HG03135 (cell line): ENCODE measurements at regions not wholly inside any gene's neighbourhood (a gene's known extent, or its start where the extent isn't known, plus 50 kb on each side); places are given as distances from the start of the nearest gene placed in this dataset.

Experiments used
- ATAC-seq: cut with Tn5 transposase; IDR thresholded peaks from one replicate; pipeline ENCODE4 v1.9.1; 2021; ENCODE audit warnings: mild to moderate bottlenecking, moderate library complexity; ENCODE audit not compliant: unreplicated experiment

GRCh38 chrX:147693511-147693910 is 218.2 kb upstream of the FMR1 start:
- ATAC-seq = no peak

- no peak for ATAC-seq
Observed at GRCh38 chrX:147699061-147699460, 212.7 kb upstream of the FMR1 start.

GRCh38 chrX:147710301-147710700 is 201.4 kb upstream of the FMR1 start:
- no peak for ATAC-seq

- ATAC-seq = no peak
Observed at GRCh38 chrX:147733369-147733768, 178.3 kb upstream of the FMR1 start.

GRCh38 chrX:147735364-147735763 is 176.4 kb upstream of the FMR1 start:
- no peak for ATAC-seq

GRCh38 chrX:147736045-147736444 is 175.7 kb upstream of the FMR1 start:
- no peak for ATAC-seq

GRCh38 chrX:147737690-147738089 is 174.0 kb upstream of the FMR1 start:
- ATAC-seq = no peak

- no peak for ATAC-seq
Observed at GRCh38 chrX:147738265-147738664, 173.5 kb upstream of the FMR1 start.

GRCh38 chrX:147739196-147739595 is 172.5 kb upstream of the FMR1 start:
- ATAC-seq = no peak

- ATAC-seq = no peak
Observed at GRCh38 chrX:147741776-147742175, 169.9 kb upstream of the FMR1 start.

GRCh38 chrX:147749308-147749707 is 162.4 kb upstream of the FMR1 start:
- ATAC-seq = no peak

GRCh38 chrX:147757750-147758149 is 154.0 kb upstream of the FMR1 start:
- ATAC-seq = no peak

GRCh38 chrX:147763131-147763530 is 148.6 kb upstream of the FMR1 start:
- ATAC-seq = no peak

- ATAC-seq = no peak
Observed at GRCh38 chrX:147764868-147765267, 146.9 kb upstream of the FMR1 start.

- ATAC-seq = no peak
Observed at GRCh38 chrX:147770858-147771257, 140.9 kb upstream of the FMR1 start.

- ATAC-seq = no peak
Observed at GRCh38 chrX:147776988-147777387, 134.7 kb upstream of the FMR1 start.

GRCh38 chrX:147779173-147779572 is 132.5 kb upstream of the FMR1 start:
- no peak for ATAC-seq

- ATAC-seq = no peak
Observed at GRCh38 chrX:147781844-147782243, 129.9 kb upstream of the FMR1 start.

- no peak for ATAC-seq
Observed at GRCh38 chrX:147788641-147789350, 122.9 kb upstream of the FMR1 start.

GRCh38 chrX:147800663-147801062 is 111.1 kb upstream of the FMR1 start:
- no peak for ATAC-seq

- ATAC-seq = peak; percentile 67
Observed at GRCh38 chrX:147803948-147804347, 107.8 kb upstream of the FMR1 start.

GRCh38 chrX:147811803-147812202 is 99.9 kb upstream of the FMR1 start:
- no peak for ATAC-seq

GRCh38 chrX:147827070-147827469 is 84.6 kb upstream of the FMR1 start:
- no peak for ATAC-seq
